SK-N-MC (cell line): ENCODE measurements at regions not wholly inside any gene's neighbourhood (a gene's known extent, or its start where the extent isn't known, plus 50 kb on each side); places are given as distances from the start of the nearest gene placed in this dataset.

Source experiments
- EZH2 ChIP-seq: fragments of 200-600 bp; sonication (generic); IDR thresholded peaks from one replicate; pipeline ENCODE4 v1.6.1; 2017; ENCODE audit warnings: antibody characterized with exemption
- POLR2AphosphoS5 ChIP-seq: IDR thresholded peaks from 2 replicates; pipeline ENCODE4 v1.6.1; 2012; ENCODE audit warnings: mild to moderate bottlenecking, low read depth, low read length, borderline replicate concordance

DNA sequence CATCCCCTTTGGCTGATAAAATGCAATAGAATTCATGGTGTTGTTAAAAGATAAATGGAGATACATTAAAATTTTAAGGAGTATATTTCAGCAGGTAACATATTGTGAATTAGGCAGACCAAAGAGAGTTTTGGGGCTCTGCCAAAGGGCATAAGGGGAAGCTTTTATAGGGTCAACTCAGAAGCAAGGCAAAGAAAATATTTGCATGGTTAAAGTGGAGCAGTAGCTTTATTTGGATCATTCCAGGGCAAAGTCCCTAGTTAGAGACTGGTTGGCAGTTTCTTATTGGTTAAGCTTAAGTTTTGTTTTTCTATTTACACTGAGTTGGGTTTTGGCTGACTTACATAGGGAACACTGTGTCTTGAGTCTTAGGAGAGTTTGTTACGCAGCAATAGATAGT is 75.1 kb upstream of the CA10 start:
- TF ChIP-seq EZH2 (no peak), POLR2AphosphoS5 (no peak)
